ENCODE measurements at regions not wholly inside any gene's neighbourhood (a gene's known extent, or its start where the extent isn't known, plus 50 kb on each side); places are given as distances from the start of the nearest gene placed in this dataset.
"Not testable (repeated sequence)": the region's sequence is repeated elsewhere in the genome, so short reads cannot be mapped to it uniquely, and the experiment has no call there.

DNA sequence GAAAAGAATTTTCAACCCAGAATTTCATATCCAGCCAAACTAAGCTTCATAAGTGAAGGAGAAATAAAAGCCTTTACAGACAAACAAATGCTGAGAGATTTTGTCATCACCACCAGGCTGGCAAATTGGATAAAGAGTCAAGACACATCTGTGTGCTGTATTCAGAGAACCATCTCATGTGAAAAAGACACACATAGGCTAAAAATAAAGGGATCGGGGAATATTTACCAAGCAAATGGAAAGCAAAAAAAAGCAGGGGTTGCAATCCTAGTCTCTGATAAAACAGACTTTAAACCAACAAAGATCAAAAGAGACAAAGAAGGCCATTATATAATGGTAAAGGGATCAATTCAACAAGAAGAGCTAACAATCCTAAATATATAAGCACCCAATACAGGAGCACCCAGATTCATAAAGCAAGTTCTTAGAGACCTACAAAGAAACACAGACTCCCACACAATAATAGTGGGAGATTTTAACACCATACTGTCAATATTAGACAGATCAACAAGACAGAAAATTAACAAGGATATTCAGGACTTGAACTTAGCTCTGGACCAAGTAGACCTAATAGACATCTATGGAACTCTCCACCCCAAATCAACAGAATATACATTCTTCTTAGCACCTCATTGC lies 55.9 kb upstream of the ACSM6 start:
- not testable (repeated sequence) for DNase-seq

- no peak for DNase-seq
These were observed 59.5 kb upstream of the ACSM6 start for GRCh38 chr10:95134490-95134889.

GRCh38 chr10:95133997-95134396 lies 60.0 kb upstream of the ACSM6 start:
- DNase-seq: peak; percentile 5

DNA sequence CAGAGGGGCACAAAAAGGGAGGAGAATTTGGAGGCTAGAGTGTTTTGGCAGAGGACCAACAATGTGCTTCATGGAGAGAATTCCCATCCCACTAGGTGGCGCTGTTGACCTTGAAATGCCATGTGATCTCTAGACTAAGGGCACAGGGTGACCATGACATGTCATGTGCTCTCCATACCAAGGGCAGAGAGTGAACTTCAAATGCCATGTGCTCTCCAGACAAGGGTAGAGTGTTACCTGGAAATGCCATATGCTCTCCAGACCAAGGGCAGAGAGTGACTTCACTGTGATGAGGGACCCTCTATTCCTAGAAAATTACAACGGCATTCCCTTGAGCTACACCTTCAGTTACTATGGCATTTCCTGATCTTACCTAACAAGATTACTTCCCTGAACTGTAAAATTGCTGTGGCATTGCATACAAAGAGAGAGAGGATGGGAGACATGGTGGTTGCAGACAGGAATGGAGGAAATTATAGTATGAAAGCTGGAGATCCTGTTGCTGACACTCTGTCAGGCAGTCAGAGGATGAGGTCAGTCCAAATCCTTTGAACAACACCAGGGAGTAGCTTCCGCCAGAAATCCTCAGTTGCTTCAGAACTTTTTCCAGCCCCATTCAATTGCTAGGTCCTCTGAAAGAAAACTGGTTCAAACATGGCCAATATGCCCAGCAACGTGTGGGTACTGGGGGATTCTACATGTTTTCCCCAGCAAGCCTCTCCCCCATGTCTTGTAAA lies 60.9 kb upstream of the ACSM6 start:
- peak; percentile 71 for DNase-seq

- not testable (repeated sequence) for DNase-seq
These were observed 61.1 kb upstream of the CYP2C8 start for GRCh38 chr10:95130429-95130828.

- no peak for DNase-seq
These were observed 56.3 kb upstream of the CYP2C8 start for GRCh38 chr10:95125582-95125981.

DNA sequence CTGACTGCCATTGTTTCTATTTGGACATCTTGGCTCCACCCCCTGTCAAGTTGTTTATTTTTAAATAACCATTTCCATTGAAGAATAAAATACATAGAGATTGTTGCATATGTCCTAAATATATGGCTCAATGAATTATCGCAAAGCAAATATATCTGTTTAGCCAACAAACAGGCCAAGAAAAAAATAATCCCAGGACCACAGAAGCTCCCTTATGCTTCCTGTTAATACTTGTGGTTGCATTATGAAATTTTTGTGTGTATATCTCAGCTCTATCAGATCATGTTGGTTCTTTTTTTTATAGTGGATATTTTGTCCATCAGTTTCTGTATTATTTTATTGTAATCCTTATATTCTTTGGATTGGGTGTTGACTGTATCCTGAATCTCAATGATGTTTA lies 53.4 kb upstream of the CYP2C8 start:
- no peak for DNase-seq

DNA sequence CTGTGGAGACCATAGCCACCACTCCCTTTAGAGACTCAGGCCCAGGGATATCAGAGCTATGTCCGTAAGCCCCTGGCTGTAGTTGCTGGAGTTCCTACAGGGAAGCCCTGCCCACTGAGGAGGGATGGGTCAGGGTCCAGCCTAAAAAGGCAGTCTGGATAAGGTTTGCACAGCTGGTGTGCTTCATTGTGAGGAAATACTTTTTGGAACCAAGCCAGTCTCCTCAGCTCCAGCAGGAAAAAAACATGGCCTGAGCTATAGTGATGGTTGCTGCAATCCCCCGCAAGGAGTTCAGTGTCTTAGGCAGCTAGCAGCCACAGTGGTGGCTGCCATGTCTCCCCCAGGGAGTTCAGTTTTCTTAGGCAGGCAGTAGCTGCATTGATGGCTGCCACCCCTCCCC lies 52.6 kb upstream of the CYP2C8 start:
- no peak for DNase-seq
